ENCODE measurements at regions not wholly inside any gene's neighbourhood (a gene's known extent, or its start where the extent isn't known, plus 50 kb on each side); places are given as distances from the start of the nearest gene placed in this dataset.

DNA sequence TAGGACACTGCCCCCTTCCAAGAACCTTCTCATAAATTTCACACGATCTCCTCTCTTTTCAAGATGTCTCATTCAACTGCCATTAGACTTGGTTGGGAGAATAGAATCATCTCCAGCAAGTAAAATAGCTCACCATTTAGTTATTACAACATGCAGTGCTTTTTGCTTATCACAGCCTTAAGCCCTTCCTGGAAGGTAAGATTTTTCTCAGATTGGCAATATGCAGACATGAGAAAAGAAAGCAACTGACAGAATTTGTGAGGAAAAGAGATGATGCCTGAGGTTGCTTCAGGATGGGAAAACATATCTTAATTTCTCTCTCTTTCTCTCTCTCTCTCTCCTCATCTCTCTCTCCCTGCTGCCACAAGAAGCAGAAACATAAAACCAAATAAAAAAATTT, 855.1 kb upstream of the ACVR2A start (continued):
- TF ChIP-seq, protein P1, sequence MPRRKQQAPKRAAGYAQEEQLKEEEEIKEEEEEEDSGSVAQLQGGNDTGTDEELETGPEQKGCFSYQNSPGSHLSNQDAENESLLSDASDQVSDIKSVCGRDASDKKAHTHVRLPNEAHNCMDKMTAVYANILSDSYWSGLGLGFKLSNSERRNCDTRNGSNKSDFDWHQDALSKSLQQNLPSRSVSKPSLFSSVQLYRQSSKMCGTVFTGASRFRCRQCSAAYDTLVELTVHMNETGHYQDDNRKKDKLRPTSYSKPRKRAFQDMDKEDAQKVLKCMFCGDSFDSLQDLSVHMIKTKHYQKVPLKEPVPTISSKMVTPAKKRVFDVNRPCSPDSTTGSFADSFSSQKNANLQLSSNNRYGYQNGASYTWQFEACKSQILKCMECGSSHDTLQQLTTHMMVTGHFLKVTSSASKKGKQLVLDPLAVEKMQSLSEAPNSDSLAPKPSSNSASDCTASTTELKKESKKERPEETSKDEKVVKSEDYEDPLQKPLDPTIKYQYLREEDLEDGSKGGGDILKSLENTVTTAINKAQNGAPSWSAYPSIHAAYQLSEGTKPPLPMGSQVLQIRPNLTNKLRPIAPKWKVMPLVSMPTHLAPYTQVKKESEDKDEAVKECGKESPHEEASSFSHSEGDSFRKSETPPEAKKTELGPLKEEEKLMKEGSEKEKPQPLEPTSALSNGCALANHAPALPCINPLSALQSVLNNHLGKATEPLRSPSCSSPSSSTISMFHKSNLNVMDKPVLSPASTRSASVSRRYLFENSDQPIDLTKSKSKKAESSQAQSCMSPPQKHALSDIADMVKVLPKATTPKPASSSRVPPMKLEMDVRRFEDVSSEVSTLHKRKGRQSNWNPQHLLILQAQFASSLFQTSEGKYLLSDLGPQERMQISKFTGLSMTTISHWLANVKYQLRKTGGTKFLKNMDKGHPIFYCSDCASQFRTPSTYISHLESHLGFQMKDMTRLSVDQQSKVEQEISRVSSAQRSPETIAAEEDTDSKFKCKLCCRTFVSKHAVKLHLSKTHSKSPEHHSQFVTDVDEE (CRISPR knock-in tag; IDR thresholded peaks at IDR 0.05), result no peak

DNA sequence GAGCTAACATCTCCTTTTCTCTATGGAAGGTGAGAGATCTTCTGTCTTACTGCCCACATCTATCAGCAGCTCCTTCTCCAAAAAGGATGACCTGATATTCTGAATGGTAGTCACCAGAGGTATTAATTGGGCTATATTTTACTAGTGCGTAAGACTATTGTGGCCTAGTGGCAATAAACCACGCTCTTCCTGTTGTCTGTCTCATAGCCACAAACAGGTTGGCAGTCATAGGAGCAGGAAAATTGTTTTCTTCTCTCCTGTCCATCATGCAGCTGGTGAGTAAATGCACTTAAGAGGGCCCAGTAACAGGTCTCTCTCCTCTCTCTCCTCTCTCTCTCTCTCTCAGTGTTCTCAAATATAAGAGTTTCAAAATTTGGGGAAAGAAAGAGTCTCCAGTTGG, 856.8 kb upstream of the ACVR2A start:
- no peak for ATAC-seq

DNA sequence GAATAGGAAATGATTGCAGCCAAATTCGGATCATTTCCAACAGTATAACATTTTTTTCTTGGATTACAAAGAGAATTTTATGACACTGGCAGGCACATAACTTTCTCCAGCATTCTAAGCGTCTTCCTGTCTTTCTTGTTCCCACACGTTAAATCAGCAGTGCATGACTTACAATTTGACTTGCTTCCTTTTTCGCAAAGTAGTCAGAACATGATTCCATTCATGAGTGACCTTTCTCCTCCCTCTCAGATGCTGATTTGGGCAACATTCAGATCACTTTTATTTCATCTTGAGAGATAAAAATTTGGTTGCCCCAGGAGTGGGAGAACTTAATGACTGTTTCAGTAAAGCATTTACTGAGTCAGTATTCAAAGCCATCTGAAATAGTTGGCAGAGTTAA, 858.7 kb upstream of the ACVR2A start:
- peak; percentile 26 for ATAC-seq
- TF ChIP-seq ARNTL (CRISPR knock-in tag; IDR thresholded peaks at IDR 0.05; ENCODE audit: borderline replicate concordance, low read depth), result no peak
- TF ChIP-seq ZFP30 (CRISPR knock-in tag; IDR thresholded peaks at IDR 0.05), result no peak
- TF ChIP-seq, protein P2, sequence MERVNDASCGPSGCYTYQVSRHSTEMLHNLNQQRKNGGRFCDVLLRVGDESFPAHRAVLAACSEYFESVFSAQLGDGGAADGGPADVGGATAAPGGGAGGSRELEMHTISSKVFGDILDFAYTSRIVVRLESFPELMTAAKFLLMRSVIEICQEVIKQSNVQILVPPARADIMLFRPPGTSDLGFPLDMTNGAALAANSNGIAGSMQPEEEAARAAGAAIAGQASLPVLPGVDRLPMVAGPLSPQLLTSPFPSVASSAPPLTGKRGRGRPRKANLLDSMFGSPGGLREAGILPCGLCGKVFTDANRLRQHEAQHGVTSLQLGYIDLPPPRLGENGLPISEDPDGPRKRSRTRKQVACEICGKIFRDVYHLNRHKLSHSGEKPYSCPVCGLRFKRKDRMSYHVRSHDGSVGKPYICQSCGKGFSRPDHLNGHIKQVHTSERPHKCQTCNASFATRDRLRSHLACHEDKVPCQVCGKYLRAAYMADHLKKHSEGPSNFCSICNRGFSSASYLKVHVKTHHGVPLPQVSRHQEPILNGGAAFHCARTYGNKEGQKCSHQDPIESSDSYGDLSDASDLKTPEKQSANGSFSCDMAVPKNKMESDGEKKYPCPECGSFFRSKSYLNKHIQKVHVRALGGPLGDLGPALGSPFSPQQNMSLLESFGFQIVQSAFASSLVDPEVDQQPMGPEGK (CRISPR knock-in tag; IDR thresholded peaks at IDR 0.05; ENCODE audit: borderline replicate concordance), result no peak
- no peak for TF ChIP-seq CSRNP3 (CRISPR knock-in tag; IDR thresholded peaks at IDR 0.05)

More for the DNA sequence above, 856.8 kb upstream of the ACVR2A start:
- no peak for TF ChIP-seq ZFP30 (CRISPR knock-in tag; IDR thresholded peaks at IDR 0.05)
- TF ChIP-seq CSRNP3 (CRISPR knock-in tag; IDR thresholded peaks at IDR 0.05), result no peak
- TF ChIP-seq, protein P1 (CRISPR knock-in tag; IDR thresholded peaks at IDR 0.05), result no peak
- TF ChIP-seq TOX (CRISPR knock-in tag; IDR thresholded peaks at IDR 0.05; ENCODE audit: borderline replicate concordance), result no peak
- TF ChIP-seq PPARA (CRISPR knock-in tag; IDR thresholded peaks at IDR 0.05; ENCODE audit: borderline replicate concordance), result no peak
- no peak for TF ChIP-seq ZFP3 (CRISPR knock-in tag; IDR thresholded peaks at IDR 0.05)
- TF ChIP-seq TCF4 (CRISPR knock-in tag; IDR thresholded peaks at IDR 0.05; ENCODE audit: borderline replicate concordance), result no peak
- TF ChIP-seq BACH2 (CRISPR knock-in tag; IDR thresholded peaks at IDR 0.05; ENCODE audit: borderline replicate concordance), result no peak
- no peak for TF ChIP-seq ZNF8 (CRISPR knock-in tag; IDR thresholded peaks at IDR 0.05)
- TF ChIP-seq ESRRG (CRISPR knock-in tag; IDR thresholded peaks at IDR 0.05), result no peak
- no peak for TF ChIP-seq ZC3H10 (CRISPR knock-in tag; IDR thresholded peaks at IDR 0.05)
- TF ChIP-seq SNAI2 (CRISPR knock-in tag; IDR thresholded peaks at IDR 0.05), result no peak
- TF ChIP-seq, protein P2 (CRISPR knock-in tag; IDR thresholded peaks at IDR 0.05; ENCODE audit: borderline replicate concordance), result no peak
- TF ChIP-seq CSDC2 (CRISPR knock-in tag; IDR thresholded peaks at IDR 0.05), result no peak
